ENCODE measurements at regions not wholly inside any gene's neighbourhood (a gene's known extent, or its start where the extent isn't known, plus 50 kb on each side); places are given as distances from the start of the nearest gene placed in this dataset.

GRCh38 chr5:1723476-1723875 is 76.2 kb downstream of the MRPL36 start:
- Histone ChIP-seq H3K9me3 (ENCODE audit: control insufficient read depth, insufficient read depth, low read depth, low read length) (peaks cover 9% of the 10 kb centered on the region; the same call in 1 of the 2 replicates), H3K4me3 (ENCODE audit: low read depth in 2 of 2, low read length in 2 of 2) (no peak overlapping the region), H3K4me1 (ENCODE audit: control insufficient read depth, insufficient read depth, low read length) (no peaks in the 10 kb centered on the region), H3K36me3 (ENCODE audit: control insufficient read depth, insufficient read depth, low read length) (no peaks in the 10 kb centered on the region), H3K27ac (ENCODE audit: low read length) (no peak overlapping the region), H3K27me3 (ENCODE audit: control insufficient read depth, insufficient read depth, low read length) (no peaks in the 10 kb centered on the region; the same call in none of the 2 replicates)
- no peak for TF ChIP-seq CTCF (IDR thresholded peaks at IDR 0.05)
- TF ChIP-seq SIN3A (IDR thresholded peaks at IDR 0.05; ENCODE audit: borderline replicate concordance, insufficient read depth, low read depth, low read length): no peak
- TF ChIP-seq REST (IDR thresholded peaks at IDR 0.05; ENCODE audit: insufficient read depth in 1 of 2, low read depth in 2 of 2, low read length in 1 of 2): no peak
- TF ChIP-seq POLR2AphosphoS5 (IDR thresholded peaks at IDR 0.05; ENCODE audit: low read depth, low read length): no peak
- no peak for TF ChIP-seq TCF7L2 (IDR thresholded peaks at IDR 0.05; ENCODE audit: low read depth, low read length)
- no TSS peak for BruUV-seq (replicated peaks)
- DNase-seq (ENCODE audit: low read depth, low spot score) (no peak), ATAC-seq (no peak)
- intact Hi-C loops (cut with micrococcal nuclease; ENCODE audit: unreplicated experiment): no loop called here
- POLR2A ChIA-PET: no interaction called here
- CTCF ChIA-PET: no interaction called here
- in situ Hi-C loops (cut with HindIII; ENCODE audit: low pct_unique_long_range_greater_than_20kb, low sequenced_read_pairs): no loop called here

- ChIA-PET CTCF (no interaction called here), POLR2A (no interaction called here)
- intact Hi-C loops (cut with micrococcal nuclease; ENCODE audit: unreplicated experiment) (no loop called here), in situ Hi-C loops (cut with HindIII; ENCODE audit: low pct_unique_long_range_greater_than_20kb, low sequenced_read_pairs) (no loop called here)
- Histone ChIP-seq H3K4me1 (ENCODE audit: control insufficient read depth, insufficient read depth, low read length) (no peaks in the 10 kb centered on the region), H3K27me3 (ENCODE audit: control insufficient read depth, insufficient read depth, low read length) (no peaks in the 10 kb centered on the region; the same call in none of the 2 replicates), H3K36me3 (ENCODE audit: control insufficient read depth, insufficient read depth, low read length) (no peaks in the 10 kb centered on the region), H3K9me3 (ENCODE audit: control insufficient read depth, insufficient read depth, low read depth, low read length) (peaks cover 14% of the 10 kb centered on the region; the same call in 1 of the 2 replicates), H3K4me3 (ENCODE audit: low read depth in 2 of 2, low read length in 2 of 2) (no peak overlapping the region), H3K27ac (ENCODE audit: low read length) (no peak overlapping the region)
- BruUV-seq (replicated peaks): no TSS peak
- no peak for ATAC-seq
- DNase-seq (ENCODE audit: low read depth, low spot score): no peak
- TF ChIP-seq TCF7L2 (IDR thresholded peaks at IDR 0.05; ENCODE audit: low read depth, low read length) (no peak), REST (IDR thresholded peaks at IDR 0.05; ENCODE audit: insufficient read depth in 1 of 2, low read depth in 2 of 2, low read length in 1 of 2) (no peak), SIN3A (IDR thresholded peaks at IDR 0.05; ENCODE audit: borderline replicate concordance, insufficient read depth, low read depth, low read length) (no peak), POLR2AphosphoS5 (IDR thresholded peaks at IDR 0.05; ENCODE audit: low read depth, low read length) (no peak), CTCF (IDR thresholded peaks at IDR 0.05) (no peak)
These were observed 76.8 kb downstream of the MRPL36 start for GRCh38 chr5:1722877-1723276.

Data from Panc1 (cell line).